ENCODE measurements at regions not wholly inside any gene's neighbourhood (a gene's known extent, or its start where the extent isn't known, plus 50 kb on each side); places are given as distances from the start of the nearest gene placed in this dataset.

GRCh38 chr4:110675426-110675825 lies 52.5 kb upstream of the PITX2 start:
- POLR2A ChIA-PET: no interaction called here
- TF ChIP-seq FOXM1 (IDR thresholded peaks at IDR 0.05; ENCODE audit: borderline replicate concordance) (no peak), TARDBP (IDR thresholded peaks at IDR 0.05) (no peak), FOXK2 (IDR thresholded peaks at IDR 0.05) (no peak)
- no peak for DNase-seq (ENCODE audit: extremely low spot score)
- CTCF ChIA-PET: no interaction called here

GRCh38 chr4:110676241-110676640 lies 53.4 kb upstream of the PITX2 start:
- TF ChIP-seq HDGF (IDR thresholded peaks at IDR 0.05; ENCODE audit: borderline replicate concordance): no peak
- no peak for TF ChIP-seq SUZ12 (IDR thresholded peaks at IDR 0.05)
- TF ChIP-seq ZNF384 (IDR thresholded peaks at IDR 0.05): no peak
- no peak for TF ChIP-seq FOXK2 (IDR thresholded peaks at IDR 0.05)
- no peak for TF ChIP-seq SP1 (IDR thresholded peaks at IDR 0.05)
- no peak for TF ChIP-seq LEF1 (IDR thresholded peaks at IDR 0.05; ENCODE audit: borderline replicate concordance)
- TF ChIP-seq CTBP1 (IDR thresholded peaks at IDR 0.05; ENCODE audit: borderline replicate concordance): no peak
- TF ChIP-seq NFRKB (IDR thresholded peaks at IDR 0.05): no peak
- TF ChIP-seq L3MBTL2 (conservative IDR thresholded peaks at IDR 0.05): no peak
- TF ChIP-seq FOXA1 (IDR thresholded peaks at IDR 0.05): no peak
- no peak for TF ChIP-seq ARNT (IDR thresholded peaks at IDR 0.05)
- no peak for TF ChIP-seq TARDBP (IDR thresholded peaks at IDR 0.05)
- no peak for TF ChIP-seq ELF4 (IDR thresholded peaks at IDR 0.05)
- no peak for TF ChIP-seq FOXM1 (IDR thresholded peaks at IDR 0.05; ENCODE audit: borderline replicate concordance)
- TF ChIP-seq PKNOX1 (IDR thresholded peaks at IDR 0.05): no peak
- ChIA-PET POLR2A (no interaction called here), CTCF (no interaction called here)
- DNase-seq (ENCODE audit: extremely low spot score): no peak

- CTCF ChIA-PET: no interaction called here
- no peak for DNase-seq (ENCODE audit: extremely low spot score)
- POLR2A ChIA-PET: no interaction called here
- TF ChIP-seq SUZ12 (IDR thresholded peaks at IDR 0.05) (no peak), ELF4 (IDR thresholded peaks at IDR 0.05) (no peak), BHLHE40 (IDR thresholded peaks at IDR 0.05; ENCODE audit: borderline replicate concordance) (no peak), NFRKB (IDR thresholded peaks at IDR 0.05) (no peak), L3MBTL2 (conservative IDR thresholded peaks at IDR 0.05) (no peak), ARNT (IDR thresholded peaks at IDR 0.05) (no peak)
Observed at GRCh38 chr4:110678517-110679227, 55.8 kb upstream of the PITX2 start.

GRCh38 chr4:110680265-110680664 lies 57.4 kb upstream of the PITX2 start:
- TF ChIP-seq L3MBTL2 (conservative IDR thresholded peaks at IDR 0.05) (no peak), FOXM1 (IDR thresholded peaks at IDR 0.05; ENCODE audit: borderline replicate concordance) (no peak), SUZ12 (IDR thresholded peaks at IDR 0.05) (no peak), BHLHE40 (IDR thresholded peaks at IDR 0.05; ENCODE audit: borderline replicate concordance) (no peak), LEF1 (IDR thresholded peaks at IDR 0.05; ENCODE audit: borderline replicate concordance) (no peak), PKNOX1 (IDR thresholded peaks at IDR 0.05) (no peak), TARDBP (IDR thresholded peaks at IDR 0.05) (no peak), FOXK2 (IDR thresholded peaks at IDR 0.05) (no peak), ARNT (IDR thresholded peaks at IDR 0.05) (no peak), SP1 (IDR thresholded peaks at IDR 0.05) (no peak)
- ChIA-PET POLR2A (no interaction called here), CTCF (no interaction called here)
- no peak for DNase-seq (ENCODE audit: extremely low spot score)

GRCh38 chr4:110681381-110681780 lies 58.5 kb upstream of the PITX2 start:
- TF ChIP-seq NFRKB (IDR thresholded peaks at IDR 0.05) (no peak), ARNT (IDR thresholded peaks at IDR 0.05) (no peak), TARDBP (IDR thresholded peaks at IDR 0.05) (no peak), SP1 (IDR thresholded peaks at IDR 0.05) (no peak), FOXK2 (IDR thresholded peaks at IDR 0.05) (no peak), LEF1 (IDR thresholded peaks at IDR 0.05; ENCODE audit: borderline replicate concordance) (no peak)
- POLR2A ChIA-PET: no interaction called here
- no peak for DNase-seq (ENCODE audit: extremely low spot score)
- CTCF ChIA-PET: interaction anchor here (1.2 kb wide), 1 partner anchor 11 kb away, joined by 3 read pairs; no protein-coding TSS in a partner anchor

GRCh38 chr4:110682311-110682710 lies 59.4 kb upstream of the PITX2 start:
- CTCF ChIA-PET: no interaction called here
- DNase-seq (ENCODE audit: extremely low spot score): no peak
- TF ChIP-seq SP1 (IDR thresholded peaks at IDR 0.05) (no peak), HDGF (IDR thresholded peaks at IDR 0.05; ENCODE audit: borderline replicate concordance) (no peak), LEF1 (IDR thresholded peaks at IDR 0.05; ENCODE audit: borderline replicate concordance) (no peak), ZNF384 (IDR thresholded peaks at IDR 0.05) (no peak), ELF4 (IDR thresholded peaks at IDR 0.05) (no peak), CTBP1 (IDR thresholded peaks at IDR 0.05; ENCODE audit: borderline replicate concordance) (no peak), SUZ12 (IDR thresholded peaks at IDR 0.05) (no peak), NFRKB (IDR thresholded peaks at IDR 0.05) (no peak), ARNT (IDR thresholded peaks at IDR 0.05) (no peak)
- POLR2A ChIA-PET: no interaction called here

GRCh38 chr4:110683601-110684000 lies 60.7 kb upstream of the PITX2 start:
- no peak for DNase-seq (ENCODE audit: extremely low spot score)
- TF ChIP-seq ELF4 (IDR thresholded peaks at IDR 0.05): no peak
- no peak for TF ChIP-seq PKNOX1 (IDR thresholded peaks at IDR 0.05)
- TF ChIP-seq ZNF384 (IDR thresholded peaks at IDR 0.05): no peak
- no peak for TF ChIP-seq TARDBP (IDR thresholded peaks at IDR 0.05)
- TF ChIP-seq LEF1 (IDR thresholded peaks at IDR 0.05; ENCODE audit: borderline replicate concordance): no peak
- TF ChIP-seq BHLHE40 (IDR thresholded peaks at IDR 0.05; ENCODE audit: borderline replicate concordance): no peak
- TF ChIP-seq SUZ12 (IDR thresholded peaks at IDR 0.05): no peak
- ChIA-PET POLR2A (no interaction called here), CTCF (no interaction called here)

All from HEK293T (cell line).